ENCODE measurements at regions not wholly inside any gene's neighbourhood (a gene's known extent, or its start where the extent isn't known, plus 50 kb on each side); places are given as distances from the start of the nearest gene placed in this dataset.
A peak's percentile ranks its signal among the peaks of the same experiment; 100 is the strongest.
"Not testable (repeated sequence)": the region's sequence is repeated elsewhere in the genome, so short reads cannot be mapped to it uniquely, and the experiment has no call there.

DNA sequence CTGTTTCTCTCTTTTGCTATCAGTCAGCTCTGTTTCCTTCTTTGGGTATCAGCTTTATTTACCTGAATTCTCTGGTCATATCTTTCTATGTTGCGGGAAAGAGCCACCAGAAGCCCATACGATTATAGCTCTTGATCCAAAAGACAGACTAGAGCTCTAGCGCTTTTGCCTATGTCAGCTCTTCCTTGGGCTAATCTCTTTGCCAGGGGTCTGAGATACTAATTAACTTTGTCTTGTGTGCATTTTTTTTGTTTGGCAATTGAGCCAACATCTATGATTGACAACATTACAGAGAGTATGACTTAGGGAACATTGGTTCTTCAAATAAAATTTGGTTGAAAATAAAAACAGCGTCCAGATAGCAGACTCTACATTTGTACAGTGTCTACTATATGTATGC is 603.0 kb downstream of the KCTD16 start:
- DNase-seq, result no peak

DNA sequence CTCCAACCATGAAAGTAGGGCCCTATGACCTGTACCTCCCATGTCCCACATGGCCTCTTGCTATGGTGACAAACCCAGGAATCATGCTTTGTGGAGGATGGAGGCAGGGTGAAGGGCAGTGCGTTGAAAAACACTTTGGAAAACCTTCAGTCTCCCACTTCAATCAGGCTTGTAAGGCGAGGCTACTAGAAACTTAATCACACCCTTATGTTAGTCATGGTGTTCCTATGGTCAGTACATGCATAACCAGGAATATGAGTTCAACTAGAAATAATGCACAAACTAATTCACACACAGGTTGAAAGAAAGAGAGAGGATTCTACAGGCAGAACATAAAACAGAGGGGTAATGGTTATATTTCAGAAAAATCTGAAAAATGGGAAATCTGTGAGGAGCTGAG is 601.1 kb downstream of the KCTD16 start:
- DNase-seq, result no peak

DNA sequence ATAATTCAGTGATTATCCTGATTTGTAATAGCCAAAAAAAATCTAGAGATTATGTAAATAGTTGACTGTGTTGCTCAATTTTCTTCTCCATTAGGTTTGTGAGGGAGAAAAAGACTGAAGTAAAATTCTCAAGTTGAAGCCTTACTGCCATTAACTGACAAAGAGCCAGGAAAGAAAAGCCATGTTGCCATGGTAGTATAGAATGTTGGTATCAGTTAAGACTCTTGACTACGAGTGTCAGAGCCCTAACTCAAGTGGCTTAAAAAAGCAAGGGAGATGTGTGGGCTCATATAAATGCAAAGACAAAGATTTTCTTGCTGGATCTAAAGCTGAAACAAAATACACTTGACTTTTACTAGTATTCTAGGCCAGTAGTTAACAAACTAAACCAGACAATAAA is 571.7 kb downstream of the KCTD16 start:
- peak in 1 of 2 experiments; percentile 51 for DNase-seq

DNA sequence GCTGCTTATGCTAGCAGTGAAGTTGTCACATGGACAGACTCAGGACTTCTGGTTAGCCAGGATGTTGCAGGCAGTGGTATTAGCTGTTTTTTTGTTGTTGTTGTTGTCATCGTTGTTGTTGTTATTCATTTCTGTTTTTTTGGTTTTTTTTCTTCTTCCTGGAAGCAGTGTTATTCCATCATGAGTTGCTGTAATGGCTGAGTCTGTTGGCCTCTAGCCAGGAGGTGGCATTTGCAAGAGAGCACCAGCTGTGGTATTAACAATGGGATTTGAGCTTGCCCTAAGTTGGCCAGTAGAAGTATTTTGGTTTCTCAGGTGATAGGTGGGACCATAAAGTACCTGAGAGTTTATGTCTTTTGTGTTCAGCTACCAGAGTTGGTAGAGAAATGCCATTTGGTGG is 561.1 kb downstream of the KCTD16 start:
- peak; percentile 42 to 58 for DNase-seq

DNA sequence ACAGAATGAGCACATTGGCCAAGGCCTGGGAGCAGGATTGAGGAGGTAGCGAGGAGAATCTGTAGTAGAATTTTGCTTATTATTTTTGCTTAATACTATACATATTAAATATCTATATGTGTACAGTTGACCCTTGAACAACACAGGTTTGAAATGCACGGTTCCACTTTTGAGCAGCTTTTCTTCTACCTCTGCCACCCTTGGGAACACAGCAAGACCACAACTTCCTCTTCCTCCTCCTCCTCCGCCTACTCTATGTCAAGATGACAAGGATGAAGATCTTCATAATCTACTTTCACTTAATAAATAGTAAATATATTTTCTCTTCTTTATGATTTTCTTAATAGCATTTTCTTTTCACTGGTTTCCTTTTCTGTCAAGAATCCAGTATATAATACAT is 541.4 kb downstream of the KCTD16 start:
- no peak for DNase-seq

DNA sequence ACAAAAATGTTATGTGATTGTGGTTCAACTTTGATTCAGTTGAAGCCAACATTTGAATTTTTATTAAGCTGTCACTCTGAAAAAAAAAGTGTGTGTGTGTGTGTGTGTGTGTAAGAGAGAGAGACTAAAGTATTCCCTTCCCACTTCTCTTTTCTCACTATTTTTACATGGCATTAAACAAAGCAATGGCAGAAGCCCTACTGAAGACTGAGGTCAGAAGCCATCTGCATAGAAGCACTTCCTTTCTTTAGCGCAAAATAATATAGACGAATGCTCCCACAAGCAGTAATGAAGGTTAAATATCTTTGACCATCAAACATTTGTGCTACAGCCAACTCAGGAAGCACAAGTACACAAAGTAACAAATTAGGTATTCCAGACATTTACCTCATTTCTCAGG is 540.5 kb downstream of the KCTD16 start:
- no peak for DNase-seq

DNA sequence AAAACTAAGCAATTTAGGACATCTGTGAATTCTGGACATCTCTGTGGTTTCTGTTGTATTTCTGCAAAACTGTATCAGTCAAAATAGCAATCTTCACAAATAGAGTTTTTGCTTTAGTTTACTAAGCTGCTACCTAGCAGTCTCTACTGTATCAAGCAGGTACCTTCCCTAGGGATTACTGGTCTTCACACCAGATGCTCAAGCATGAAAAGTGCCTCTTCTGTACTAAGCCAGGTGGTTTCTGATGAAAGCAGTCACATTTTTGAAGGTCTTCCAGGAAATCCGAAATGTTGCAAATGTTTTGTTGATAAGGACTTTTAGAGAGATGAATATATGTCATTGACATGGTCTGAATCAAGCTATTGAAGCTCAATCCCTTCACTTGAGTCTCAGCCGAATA is 540.0 kb downstream of the KCTD16 start:
- peak in 1 of 2 experiments; percentile 73 for DNase-seq

DNA sequence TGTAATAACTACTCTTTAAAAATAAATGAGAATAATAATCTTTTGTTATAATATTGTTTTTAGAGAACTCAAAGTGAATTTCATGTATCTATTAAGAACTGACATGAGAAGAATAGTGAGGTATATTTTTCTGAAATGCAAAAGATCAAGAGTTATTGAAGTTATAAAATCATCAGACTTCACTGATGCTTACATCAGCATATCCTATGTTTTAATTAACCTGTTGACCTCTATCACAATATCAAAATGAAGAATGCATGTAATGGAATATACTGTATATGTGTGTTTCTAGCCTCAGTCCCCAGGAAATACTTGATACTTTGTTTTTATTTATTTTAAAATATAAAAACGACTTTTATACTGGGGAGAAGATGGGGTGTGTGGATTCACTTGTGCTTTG is 533.1 kb downstream of the KCTD16 start:
- no peak for DNase-seq

DNA sequence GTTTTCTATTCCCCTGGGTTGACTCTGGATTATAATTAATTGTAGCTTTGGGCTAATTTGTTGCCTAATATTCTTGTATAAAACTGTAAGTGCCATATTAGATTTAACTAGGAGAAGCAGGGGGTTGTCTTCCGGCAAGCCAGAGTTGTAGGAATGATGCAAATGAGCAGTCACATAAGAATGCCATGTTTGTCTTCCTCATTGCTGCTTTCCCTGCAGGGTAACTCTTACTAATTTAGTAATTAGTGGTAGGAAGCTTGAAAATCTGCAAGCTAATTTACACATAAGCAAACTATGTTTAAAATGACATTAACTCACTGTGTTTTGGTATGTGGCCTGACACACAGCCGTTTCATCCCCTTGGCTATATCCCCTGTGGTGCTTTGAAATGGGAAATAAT is 527.8 kb downstream of the KCTD16 start:
- no peak for DNase-seq

DNA sequence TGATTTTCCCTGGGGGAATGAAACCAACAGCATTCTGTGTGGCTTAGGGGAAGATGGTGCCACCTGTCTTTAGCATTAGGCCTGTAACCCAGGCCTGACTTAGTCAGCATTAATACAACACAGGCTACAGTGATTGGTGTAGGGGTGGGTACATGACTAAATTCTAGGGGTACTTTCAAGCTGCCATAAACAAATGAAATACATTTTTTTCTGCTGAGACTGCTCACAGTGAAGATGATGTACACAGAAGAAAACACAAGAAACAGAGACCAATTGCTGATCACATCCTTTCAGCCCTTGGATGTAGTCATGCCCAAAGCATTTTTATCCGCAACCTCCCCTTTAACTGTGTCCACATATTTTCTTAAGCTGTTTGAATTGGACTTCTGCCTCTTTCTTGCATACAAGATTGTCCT is 527.2 kb downstream of the KCTD16 start:
- peak in 1 of 2 experiments; percentile 35 for DNase-seq

DNA sequence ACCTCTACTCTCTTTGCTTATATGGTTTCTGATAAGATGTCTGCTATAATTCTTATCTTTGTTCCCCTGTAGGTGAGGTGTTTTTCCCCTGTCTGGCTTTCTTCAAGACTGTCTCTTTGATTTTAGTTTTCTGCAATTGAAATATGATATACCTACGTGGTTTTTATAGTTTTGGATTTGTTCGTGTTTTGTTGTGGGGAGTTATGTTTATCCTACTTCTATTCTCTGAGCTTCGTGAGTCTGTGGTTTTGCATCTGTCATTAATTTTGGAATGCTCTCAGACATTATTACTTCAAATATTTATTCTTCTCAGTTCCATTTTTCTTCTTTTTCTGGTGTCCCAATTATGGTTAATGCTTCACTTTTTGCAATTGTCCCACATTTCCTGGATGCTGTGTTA is 521.3 kb downstream of the KCTD16 start:
- no peak for DNase-seq

DNA sequence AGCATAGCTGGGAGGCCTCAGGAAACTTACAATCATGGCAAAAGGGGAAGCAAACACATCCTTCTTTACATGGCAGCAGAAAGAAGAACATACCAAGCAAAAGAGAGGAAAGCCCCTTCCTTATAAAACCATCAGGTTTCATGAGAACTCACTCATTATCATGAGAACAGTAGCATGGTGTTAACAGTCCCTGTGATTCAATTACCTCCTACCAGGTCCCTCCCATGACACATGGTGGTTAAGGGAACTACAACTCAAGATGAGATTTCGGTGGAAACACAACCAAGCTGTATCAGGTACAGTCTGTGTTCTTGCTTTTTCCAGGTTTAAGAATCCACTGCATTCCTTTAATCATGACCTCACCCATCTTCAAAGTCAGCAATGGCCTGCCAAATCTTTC is 514.2 kb downstream of the KCTD16 start:
- DNase-seq, result no peak

DNA sequence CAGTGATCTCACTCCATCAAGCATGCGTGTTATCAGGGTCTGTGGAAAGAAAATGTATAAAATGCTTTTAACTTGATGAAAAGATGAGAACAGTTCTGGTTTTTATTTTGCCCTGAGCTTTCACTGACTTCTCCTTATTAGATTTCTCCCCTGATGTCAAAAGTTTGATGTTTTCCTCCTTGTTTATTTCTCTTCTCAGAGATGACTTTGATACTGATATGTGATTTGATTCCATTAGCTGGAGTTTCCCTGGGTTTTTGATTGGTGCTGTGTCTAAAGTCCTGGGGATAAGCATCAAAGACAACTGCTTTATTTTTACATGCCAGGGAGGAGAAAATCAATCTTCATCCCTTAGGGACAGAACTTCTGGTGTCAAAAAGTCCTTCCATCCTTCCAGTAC is 510.0 kb downstream of the KCTD16 start:
- DNase-seq, result no peak

DNA sequence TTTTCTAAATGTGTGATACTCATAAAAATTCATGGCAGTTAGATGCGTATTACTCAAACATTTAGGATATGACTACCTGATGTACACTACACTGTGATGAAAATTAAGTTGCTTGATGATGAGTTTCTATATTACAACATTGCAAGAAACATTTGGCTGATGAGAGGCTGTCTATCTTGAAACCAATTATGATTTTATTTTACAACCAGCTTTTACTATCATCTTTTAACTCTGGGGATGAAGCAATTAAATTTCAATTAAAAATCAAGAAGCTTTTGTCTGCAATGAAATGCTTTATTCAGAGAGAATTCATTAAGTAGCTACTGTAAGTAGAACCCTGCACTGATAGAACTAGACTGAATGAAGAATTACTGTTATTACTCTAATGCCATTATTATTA is 500.4 kb downstream of the KCTD16 start:
- DNase-seq, result no peak

DNA sequence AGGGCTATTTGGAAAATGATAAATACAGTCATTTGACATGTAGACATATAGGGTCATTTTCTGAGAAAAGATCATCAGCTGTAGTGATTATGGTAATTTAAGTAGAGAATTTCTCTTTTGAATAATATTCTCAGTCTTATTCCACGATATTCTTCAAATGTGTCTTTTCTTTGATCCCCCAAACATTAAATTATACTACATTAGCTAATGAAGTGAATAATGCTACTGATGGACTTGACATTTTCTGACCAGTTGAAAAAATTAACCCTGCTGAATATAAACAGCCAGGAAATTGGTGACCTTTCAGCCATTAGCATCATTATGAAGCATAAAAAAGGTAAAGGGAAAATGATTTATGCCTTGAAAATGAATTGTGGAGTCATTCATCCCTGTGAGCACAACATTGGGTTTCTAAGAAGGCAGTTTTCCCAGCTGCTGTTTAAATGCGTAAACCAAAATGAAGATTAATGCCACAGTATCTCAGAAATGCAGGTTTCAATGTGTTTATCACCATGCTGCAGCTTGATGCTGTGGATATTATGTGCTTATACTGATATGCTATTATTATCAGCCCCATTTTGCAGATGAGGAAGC is 489.1 kb downstream of the KCTD16 start:
- no peak for DNase-seq

DNA sequence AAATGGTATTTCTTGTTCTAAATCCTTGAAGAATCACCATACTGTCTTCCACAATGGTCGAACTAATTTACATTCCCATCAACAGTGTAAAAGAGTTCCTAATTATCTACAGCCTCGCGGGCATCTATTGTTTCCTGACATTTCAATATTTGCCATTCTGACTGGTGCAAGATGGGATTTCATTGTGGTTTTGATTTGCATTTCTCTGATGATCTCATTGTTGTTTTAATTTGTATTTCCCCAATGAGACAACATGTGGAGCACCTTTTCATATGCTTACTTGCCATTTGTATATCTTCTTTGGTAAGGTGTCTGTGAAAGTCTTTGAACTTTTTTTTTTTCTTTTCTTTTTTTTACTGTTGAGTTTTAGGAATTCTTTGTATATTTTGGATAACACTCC is 473.6 kb downstream of the KCTD16 start:
- DNase-seq, result no peak

DNA sequence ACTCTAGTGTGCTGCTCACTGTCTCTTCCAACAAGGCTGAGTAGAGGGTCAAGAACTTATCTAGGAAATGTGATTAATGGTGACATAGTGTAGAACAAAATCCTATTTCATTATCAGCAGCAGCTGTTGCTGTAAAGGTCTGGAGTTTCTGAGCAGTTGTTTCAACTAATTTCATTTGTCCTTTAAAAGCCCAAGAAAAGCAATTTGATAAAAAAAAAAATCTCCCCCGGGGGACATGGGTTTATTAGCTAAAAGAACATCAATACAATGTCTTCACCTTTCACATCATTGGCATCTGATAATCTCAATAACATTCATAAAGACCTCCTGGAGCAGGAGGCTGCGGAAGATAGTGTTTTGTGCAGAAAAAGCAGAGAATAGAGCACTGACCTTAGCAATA is 468.1 kb downstream of the KCTD16 start:
- DNase-seq, result no peak

DNA sequence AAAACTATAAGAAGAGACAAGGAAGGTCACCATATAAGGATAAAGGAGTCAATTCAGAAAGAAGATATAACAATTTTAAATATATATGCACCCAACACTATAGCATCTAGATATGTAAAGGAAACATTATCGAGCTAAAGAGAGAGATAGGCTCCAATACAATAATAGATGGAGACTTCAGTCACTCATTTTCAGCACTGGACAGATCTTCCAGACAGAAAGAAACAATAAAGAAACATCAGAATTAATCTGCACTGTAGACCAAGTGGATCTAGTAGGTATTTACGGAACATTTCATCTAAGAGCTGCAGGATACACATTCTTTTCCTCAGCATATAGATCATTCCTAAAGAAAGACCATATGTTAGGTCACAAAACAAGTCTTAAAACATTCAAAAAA is 463.5 kb downstream of the KCTD16 start:
- DNase-seq, result no peak

DNA sequence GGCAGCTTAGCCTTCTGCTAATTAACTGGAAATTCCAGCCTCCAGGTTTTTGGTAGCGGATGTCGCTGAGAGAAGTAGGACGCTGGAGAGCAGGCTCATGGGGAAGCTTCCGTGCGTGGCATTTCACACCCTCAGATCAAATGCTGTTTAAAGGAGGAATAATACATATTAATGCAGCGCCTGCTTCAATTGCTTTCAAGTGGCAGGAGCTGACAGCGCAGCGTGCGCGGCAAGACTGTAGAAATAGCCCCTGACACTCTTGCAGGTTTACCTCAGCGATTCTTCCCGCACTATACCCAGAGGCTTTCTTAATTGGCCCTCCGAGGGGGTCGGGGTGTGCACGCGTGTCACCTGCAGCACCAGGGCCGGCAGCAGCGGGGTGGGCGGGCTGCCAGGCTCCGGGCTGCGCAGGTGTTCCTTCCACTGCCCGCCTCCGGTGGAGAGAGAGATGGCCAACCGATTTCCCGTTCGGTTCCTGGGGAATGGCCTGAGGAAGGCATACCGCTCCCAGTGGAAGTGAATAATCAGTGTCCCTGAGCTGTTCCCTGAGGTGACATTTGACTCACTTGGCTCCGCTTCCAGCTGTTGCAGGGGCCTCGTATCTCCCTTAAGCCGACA is 427.9 kb downstream of the KCTD16 start:
- peak; percentile 59 to 75 for DNase-seq

DNA sequence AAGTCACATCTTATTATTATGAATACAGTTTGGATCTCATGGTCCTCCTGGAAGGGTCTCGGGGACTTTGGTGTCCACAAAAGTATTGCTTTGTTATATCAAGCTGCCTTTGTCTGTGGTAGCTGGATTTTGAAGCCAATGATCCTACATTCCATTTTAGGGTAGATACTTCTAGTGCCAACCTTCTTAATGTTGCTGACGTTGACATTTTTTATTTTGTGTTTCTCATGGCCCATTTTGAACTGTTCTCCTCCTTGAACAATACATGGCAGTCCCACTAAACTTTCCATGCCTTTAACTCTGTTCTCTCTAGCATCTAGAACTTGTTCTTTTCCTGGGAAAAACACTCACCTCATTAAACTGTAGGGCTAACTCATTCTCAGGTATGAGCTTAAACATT is 425.8 kb downstream of the KCTD16 start:
- no peak for DNase-seq

DNA sequence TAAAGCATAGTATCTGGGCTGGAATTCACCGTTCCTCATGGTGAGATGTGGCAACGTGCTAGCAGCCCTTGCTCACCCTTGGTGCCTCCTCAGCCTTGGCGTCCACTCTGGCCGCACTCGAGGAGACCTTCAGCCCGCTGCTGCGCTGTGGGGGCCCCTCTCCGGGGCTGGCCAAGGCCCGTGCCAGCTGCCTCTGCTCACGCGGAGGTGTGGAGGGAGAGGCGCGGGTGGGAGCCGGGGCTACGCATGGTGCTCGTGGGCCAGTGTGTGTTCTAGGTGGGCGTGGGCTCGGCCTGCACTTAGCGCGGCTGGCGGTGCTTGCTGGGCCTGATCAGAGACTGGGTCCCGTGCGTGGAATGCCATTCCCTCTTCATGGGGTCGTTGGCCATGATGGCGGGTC is 424.2 kb downstream of the KCTD16 start:
- no peak for DNase-seq

DNA sequence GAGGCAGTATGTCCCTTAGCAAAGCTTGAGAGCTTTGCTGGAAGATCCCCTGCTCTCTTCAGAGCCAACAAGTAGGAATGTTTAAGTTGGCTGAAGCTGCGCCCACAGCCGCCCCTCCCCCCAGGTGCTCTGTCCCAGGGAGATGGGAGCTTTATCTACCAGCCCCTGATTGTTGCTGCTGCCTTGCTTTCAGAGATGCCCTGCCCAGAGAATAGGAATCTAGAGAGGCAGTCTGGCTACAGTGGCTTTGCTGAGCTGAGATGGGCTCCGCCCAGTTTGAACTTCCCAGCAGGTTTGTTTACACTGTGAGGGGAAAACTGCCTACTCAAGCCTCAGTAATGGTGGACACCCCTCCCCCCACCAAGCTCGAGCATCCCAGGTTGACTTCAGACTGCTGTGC is 423.6 kb downstream of the KCTD16 start:
- DNase-seq, result not testable (repeated sequence)

DNA sequence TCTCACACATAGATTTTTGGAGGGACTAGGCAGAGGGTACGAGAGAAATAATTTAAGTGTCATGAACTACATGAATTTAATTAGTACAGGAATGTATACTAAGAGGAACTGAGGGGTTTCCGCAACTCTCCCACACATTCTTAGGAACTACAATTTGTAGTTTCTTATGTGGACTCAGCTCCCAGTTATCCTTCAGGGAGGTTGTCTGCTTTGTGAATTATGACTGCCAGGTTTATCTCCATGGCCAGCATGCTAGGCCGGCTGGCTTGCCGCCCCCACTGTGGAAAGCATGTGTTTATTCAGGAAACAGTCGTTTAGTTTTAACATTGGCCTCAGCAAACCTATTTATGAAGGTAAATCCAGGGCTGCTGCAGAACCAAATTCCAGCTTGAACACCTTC is 415.0 kb downstream of the KCTD16 start:
- no peak for DNase-seq

DNA sequence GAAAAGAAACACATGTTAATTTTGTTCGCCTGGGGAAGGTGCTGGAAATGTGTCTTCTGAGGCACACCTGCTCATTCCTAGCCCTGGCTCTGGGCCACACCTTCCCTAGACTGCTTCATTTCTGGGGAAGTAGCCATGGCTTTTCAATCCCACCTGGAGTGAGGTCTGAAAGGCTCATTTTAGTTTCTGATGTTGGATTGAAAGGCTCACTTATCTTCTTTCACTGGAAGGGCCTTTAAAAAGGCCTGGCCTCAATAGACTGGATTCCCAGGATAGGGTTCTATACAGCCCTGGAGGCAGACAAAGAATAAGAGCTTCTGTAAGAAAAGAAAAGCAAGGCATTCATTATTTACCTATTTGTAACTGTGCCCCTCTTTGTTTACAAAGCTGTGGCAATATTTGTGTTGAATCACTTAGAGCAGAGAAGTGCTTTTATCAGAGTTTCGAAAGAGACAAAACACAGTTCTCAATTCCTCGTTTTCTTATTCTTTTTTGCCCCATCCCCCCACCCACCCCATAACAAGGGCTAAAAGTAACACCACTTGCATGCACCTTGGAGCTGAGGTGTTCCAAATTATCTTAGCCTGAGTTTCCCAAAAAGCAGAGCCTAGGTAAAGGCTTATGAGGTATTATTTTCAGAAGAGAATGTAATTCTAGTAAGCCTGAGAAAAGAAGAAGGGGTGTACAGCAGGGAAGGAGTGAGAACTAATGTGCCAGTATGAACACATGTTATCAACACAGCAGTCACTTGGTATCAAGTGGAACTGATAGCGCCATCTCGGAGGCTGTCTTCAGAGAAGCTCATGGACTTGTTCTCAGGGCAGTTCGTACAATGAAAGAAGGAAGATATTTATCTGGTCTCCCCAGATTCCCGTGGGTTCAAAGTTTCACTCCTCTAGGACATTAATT is 413.1 kb downstream of the KCTD16 start:
- DNase-seq, result no peak
